ENCODE measurements at regions not wholly inside any gene's neighbourhood (a gene's known extent, or its start where the extent isn't known, plus 50 kb on each side); places are given as distances from the start of the nearest gene placed in this dataset.

GRCh38 chr6:51077821-51078518, 259.3 kb downstream of the TFAP2B start:
- Histone ChIP-seq H3K9me3 (ENCODE audit: low read depth, low read length, poor library complexity, severe bottlenecking) (no peaks in the 10 kb centered on the region), H3K4me1 (ENCODE audit: insufficient read depth, low read length, poor library complexity, severe bottlenecking) (no peaks in the 10 kb centered on the region), H3K36me3 (ENCODE audit: insufficient read depth, low read length, poor library complexity, severe bottlenecking) (no peaks in the 10 kb centered on the region), H3K27me3 (replicated peaks; ENCODE audit: insufficient read depth, low read depth, low read length, poor library complexity) (peaks cover 4% of the 10 kb centered on the region), H3K4me3 (ENCODE audit: low read depth, low read length, poor library complexity, severe bottlenecking) (no peak overlapping the region), H3K27ac (ENCODE audit: low read depth, low read length, poor library complexity, severe bottlenecking) (no peak overlapping the region)
- intact Hi-C loops (cut with micrococcal nuclease; ENCODE audit: unreplicated experiment): no loop called here
- BruUV-seq (replicated peaks): no TSS peak
- no peak for DNase-seq (ENCODE audit: low spot score)
- ChIA-PET CTCF (no interaction called here), POLR2A (ENCODE audit: low non-redundant PET) (no interaction called here)
- TF ChIP-seq, protein P1, sequence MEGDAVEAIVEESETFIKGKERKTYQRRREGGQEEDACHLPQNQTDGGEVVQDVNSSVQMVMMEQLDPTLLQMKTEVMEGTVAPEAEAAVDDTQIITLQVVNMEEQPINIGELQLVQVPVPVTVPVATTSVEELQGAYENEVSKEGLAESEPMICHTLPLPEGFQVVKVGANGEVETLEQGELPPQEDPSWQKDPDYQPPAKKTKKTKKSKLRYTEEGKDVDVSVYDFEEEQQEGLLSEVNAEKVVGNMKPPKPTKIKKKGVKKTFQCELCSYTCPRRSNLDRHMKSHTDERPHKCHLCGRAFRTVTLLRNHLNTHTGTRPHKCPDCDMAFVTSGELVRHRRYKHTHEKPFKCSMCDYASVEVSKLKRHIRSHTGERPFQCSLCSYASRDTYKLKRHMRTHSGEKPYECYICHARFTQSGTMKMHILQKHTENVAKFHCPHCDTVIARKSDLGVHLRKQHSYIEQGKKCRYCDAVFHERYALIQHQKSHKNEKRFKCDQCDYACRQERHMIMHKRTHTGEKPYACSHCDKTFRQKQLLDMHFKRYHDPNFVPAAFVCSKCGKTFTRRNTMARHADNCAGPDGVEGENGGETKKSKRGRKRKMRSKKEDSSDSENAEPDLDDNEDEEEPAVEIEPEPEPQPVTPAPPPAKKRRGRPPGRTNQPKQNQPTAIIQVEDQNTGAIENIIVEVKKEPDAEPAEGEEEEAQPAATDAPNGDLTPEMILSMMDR (conservative IDR thresholded peaks at IDR 0.05; ENCODE audit: low read depth, low read length): no peak
- no peak for TF ChIP-seq EZH2 (IDR thresholded peaks at IDR 0.05; ENCODE audit: borderline replicate concordance, low read depth, low read length, poor library complexity, severe bottlenecking)

- no peaks in the 10 kb centered on the region for H3K4me1 ChIP-seq (ENCODE audit: insufficient read depth, low read length, poor library complexity, severe bottlenecking)
- H3K36me3 ChIP-seq (ENCODE audit: insufficient read depth, low read length, poor library complexity, severe bottlenecking): no peaks in the 10 kb centered on the region
- TF ChIP-seq EZH2 (IDR thresholded peaks at IDR 0.05; ENCODE audit: borderline replicate concordance, low read depth, low read length, poor library complexity, severe bottlenecking): no peak
- TF ChIP-seq, protein P1 (conservative IDR thresholded peaks at IDR 0.05; ENCODE audit: low read depth, low read length): no peak
- H3K4me3 ChIP-seq (ENCODE audit: low read depth, low read length, poor library complexity, severe bottlenecking): no peak overlapping the region
- no peak overlapping the region for H3K27ac ChIP-seq (ENCODE audit: low read depth, low read length, poor library complexity, severe bottlenecking)
- intact Hi-C loops (cut with micrococcal nuclease; ENCODE audit: unreplicated experiment): no loop called here
- no peak for DNase-seq (ENCODE audit: low spot score)
- BruUV-seq (replicated peaks): no TSS peak
- H3K27me3 ChIP-seq (replicated peaks; ENCODE audit: insufficient read depth, low read depth, low read length, poor library complexity): no peaks in the 10 kb centered on the region
- POLR2A ChIA-PET (ENCODE audit: low non-redundant PET): no interaction called here
- no peaks in the 10 kb centered on the region for H3K9me3 ChIP-seq (ENCODE audit: low read depth, low read length, poor library complexity, severe bottlenecking)
- CTCF ChIA-PET: no interaction called here
Observed at GRCh38 chr6:51090343-51090742, 271.7 kb downstream of the TFAP2B start.

DNA sequence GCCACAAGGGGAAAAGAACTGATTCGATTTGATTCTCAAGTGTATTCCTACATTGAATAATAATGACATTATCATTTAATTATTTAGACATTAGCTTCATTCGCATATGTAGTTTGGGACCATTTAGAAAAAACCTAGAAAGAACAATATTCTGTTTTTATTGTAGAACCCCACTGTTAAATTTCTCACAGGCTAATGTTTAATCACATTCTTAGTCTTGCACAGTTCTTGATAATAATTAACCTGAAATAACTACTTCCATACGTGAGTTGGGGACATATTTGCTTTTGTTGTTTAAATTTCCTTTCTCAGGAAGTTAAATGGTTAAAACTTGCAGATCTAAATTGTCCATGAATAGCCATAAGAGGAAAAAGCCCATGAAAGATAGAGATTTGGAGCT, 275.2 kb downstream of the TFAP2B start:
- Histone ChIP-seq H3K27me3 (replicated peaks; ENCODE audit: insufficient read depth, low read depth, low read length, poor library complexity) (no peaks in the 10 kb centered on the region), H3K9me3 (ENCODE audit: low read depth, low read length, poor library complexity, severe bottlenecking) (no peaks in the 10 kb centered on the region), H3K4me3 (ENCODE audit: low read depth, low read length, poor library complexity, severe bottlenecking) (no peak overlapping the region), H3K36me3 (ENCODE audit: insufficient read depth, low read length, poor library complexity, severe bottlenecking) (no peaks in the 10 kb centered on the region), H3K27ac (ENCODE audit: low read depth, low read length, poor library complexity, severe bottlenecking) (no peak overlapping the region), H3K4me1 (ENCODE audit: insufficient read depth, low read length, poor library complexity, severe bottlenecking) (no peaks in the 10 kb centered on the region)
- ChIA-PET POLR2A (ENCODE audit: low non-redundant PET) (no interaction called here), CTCF (no interaction called here)
- TF ChIP-seq EZH2 (IDR thresholded peaks at IDR 0.05; ENCODE audit: borderline replicate concordance, low read depth, low read length, poor library complexity, severe bottlenecking): no peak
- TF ChIP-seq, protein P1 (conservative IDR thresholded peaks at IDR 0.05; ENCODE audit: low read depth, low read length): no peak
- intact Hi-C loops (cut with micrococcal nuclease; ENCODE audit: unreplicated experiment): no loop called here
- DNase-seq (ENCODE audit: low spot score): no peak
- BruUV-seq (replicated peaks): no TSS peak

All from A673 (cell line).